RWPE2 (cell line): ENCODE measurements at regions not wholly inside any gene's neighbourhood (a gene's known extent, or its start where the extent isn't known, plus 50 kb on each side); places are given as distances from the start of the nearest gene placed in this dataset.

ENCODE experiments used
- ATAC-seq: fragments of 200-7000 bp; cut with Tn5 transposase; 3 replicates; pipeline ENCODE4 v1.9.1; 2021; ENCODE audit warnings: low read depth
- DNase-seq: peaks from one replicate; pipeline ENCODE4 v3.0.0-alpha.2; 2020; ENCODE audit warnings: low spot score
- H3K27ac ChIP-seq: fragments of 450-650 bp; 2 replicates; pipeline ENCODE4 v1.5.1; 2017; ENCODE audit warnings: mild to moderate bottlenecking; ENCODE audit not compliant: poor library complexity, severe bottlenecking
- H3K27me3 ChIP-seq: fragments of 250-450 bp; sonication (Bioruptor Pico); 2 replicates; pipeline ENCODE4 v1.5.1; 2021; ENCODE audit warnings: mild to moderate bottlenecking, moderate library complexity; ENCODE audit not compliant: insufficient read depth, poor library complexity, severe bottlenecking
- H3K36me3 ChIP-seq: fragments of 250-450 bp; sonication (Bioruptor Pico); 2 replicates; pipeline ENCODE4 v1.5.1; 2020; ENCODE audit warnings: low read depth, mild to moderate bottlenecking, moderate library complexity
- H3K4me1 ChIP-seq: fragments of 250-450 bp; sonication (Bioruptor Pico); 2 replicates; pipeline ENCODE4 v1.5.1; 2021; ENCODE audit warnings: mild to moderate bottlenecking, moderate library complexity; ENCODE audit not compliant: insufficient read depth, poor library complexity, severe bottlenecking
- H3K4me3 ChIP-seq: fragments of 250-450 bp; sonication (Bioruptor Pico); 2 replicates; pipeline ENCODE4 v1.5.1; 2021; ENCODE audit warnings: mild to moderate bottlenecking, moderate library complexity; ENCODE audit not compliant: severe bottlenecking
- H3K9me3 ChIP-seq: fragments of 250-450 bp; sonication (Bioruptor Pico); 2 replicates; pipeline ENCODE4 v1.5.1; 2021; ENCODE audit warnings: mild to moderate bottlenecking, moderate library complexity; ENCODE audit not compliant: severe bottlenecking
- CTCF ChIP-seq: fragments of 450-650 bp; IDR thresholded peaks from one replicate; pipeline ENCODE4 v1.5.1; 2017; ENCODE audit warnings: mild to moderate bottlenecking, moderate library complexity; ENCODE audit not compliant: poor library complexity, severe bottlenecking

DNA sequence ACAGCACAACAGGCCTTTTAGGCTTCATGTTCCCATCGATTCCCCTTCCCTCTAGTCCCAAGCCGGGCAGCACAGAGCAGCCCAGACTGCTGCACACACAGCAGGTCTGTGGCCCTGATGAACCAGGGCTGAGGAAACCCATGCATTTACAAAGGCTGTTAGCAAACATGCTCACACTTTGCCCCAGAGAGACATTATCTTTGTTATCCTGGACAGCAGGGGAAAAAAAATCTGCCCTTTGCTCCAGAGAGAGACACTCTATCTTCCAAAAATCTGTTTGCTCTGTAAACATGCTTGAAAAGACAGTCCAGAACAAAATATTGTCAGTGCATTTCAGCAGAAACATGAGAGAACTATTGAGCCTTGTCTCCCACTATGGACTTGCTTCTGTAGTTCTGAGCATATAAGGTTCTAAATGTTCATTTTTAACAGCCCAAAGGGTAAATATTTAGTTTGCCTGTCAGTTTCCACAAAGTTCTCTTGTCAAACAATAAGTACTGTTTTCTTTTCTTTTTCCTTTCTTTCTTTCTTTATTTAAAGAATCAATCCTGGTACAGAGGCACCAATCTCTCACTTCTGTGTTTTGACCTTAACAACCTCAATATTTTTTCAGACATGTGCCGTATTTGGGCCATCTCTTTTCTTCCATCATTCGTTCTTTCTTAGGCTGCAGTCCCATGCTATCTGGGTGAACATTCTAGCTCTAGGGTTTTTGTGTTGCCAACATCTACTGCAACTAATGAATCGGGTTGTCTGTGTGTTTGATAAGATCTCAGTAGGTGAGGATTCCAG, 468.0 kb downstream of the EPM2A start:
- DNase-seq (no peak), ATAC-seq (no peak; the same call in 2 of the 3 replicates)
- Histone ChIP-seq H3K27me3 (no peaks in the 10 kb centered on the region), H3K27ac (no peak overlapping the region), H3K4me3 (no peak overlapping the region), H3K4me1 (no peaks in the 10 kb centered on the region), H3K9me3 (no peaks in the 10 kb centered on the region), H3K36me3 (no peaks in the 10 kb centered on the region)
- TF ChIP-seq CTCF = no peak

- no peak overlapping the region for H3K4me3 ChIP-seq
- no peak overlapping the region for H3K27ac ChIP-seq
- TF ChIP-seq CTCF = no peak
- H3K4me1 ChIP-seq = no peaks in the 10 kb centered on the region
- H3K27me3 ChIP-seq = no peaks in the 10 kb centered on the region
- no peak for DNase-seq
- H3K9me3 ChIP-seq = no peaks in the 10 kb centered on the region
- H3K36me3 ChIP-seq = no peaks in the 10 kb centered on the region
- ATAC-seq = no peak
Observed at GRCh38 chr6:145270464-145270863, 464.9 kb downstream of the EPM2A start.

DNA sequence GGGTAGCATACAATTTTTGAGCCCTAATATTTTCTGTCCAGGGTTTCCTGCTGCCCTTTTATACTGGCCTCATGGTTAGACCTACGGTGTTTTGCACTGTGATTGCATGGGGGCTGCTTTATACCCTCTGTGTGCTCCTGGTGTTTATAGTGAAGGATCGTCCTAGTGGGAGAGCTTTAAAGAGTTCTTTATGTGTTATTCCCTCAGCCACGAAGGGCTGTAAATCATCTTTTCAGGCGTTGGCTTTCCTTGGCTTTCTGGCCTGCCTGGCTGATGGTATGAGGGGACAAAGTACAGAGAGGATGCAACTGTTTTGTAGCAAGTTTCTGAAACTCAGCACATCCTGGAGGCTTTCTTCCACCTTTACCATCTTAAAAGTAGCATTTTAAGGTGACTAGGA, 464.3 kb downstream of the EPM2A start:
- Histone ChIP-seq H3K9me3 (no peaks in the 10 kb centered on the region), H3K27me3 (no peaks in the 10 kb centered on the region), H3K27ac (no peak overlapping the region), H3K36me3 (no peaks in the 10 kb centered on the region), H3K4me1 (no peaks in the 10 kb centered on the region), H3K4me3 (no peak overlapping the region)
- no peak for TF ChIP-seq CTCF
- no peak for ATAC-seq
- no peak for DNase-seq

DNA sequence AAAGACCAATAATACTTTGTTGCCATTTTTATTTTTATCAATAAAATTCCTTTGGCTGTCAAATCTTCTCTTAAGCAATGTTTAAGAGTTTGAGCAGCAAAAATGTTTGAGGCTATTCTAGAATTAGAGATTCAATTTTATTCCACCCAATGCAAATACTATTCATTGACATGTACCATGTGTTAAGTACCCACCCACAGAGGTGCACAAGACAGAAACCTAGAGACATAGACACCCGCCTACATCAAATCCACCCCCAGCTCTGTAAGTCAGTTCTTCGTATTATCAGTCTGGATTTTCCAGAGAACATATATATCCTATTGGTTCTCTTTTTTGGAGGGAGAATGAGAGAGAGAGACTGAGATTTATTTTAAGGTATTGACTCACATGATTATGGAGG, 463.7 kb downstream of the EPM2A start:
- no peak for DNase-seq
- no peak for TF ChIP-seq CTCF
- H3K9me3 ChIP-seq = no peaks in the 10 kb centered on the region
- ATAC-seq = no peak
- no peaks in the 10 kb centered on the region for H3K27me3 ChIP-seq
- no peak overlapping the region for H3K4me3 ChIP-seq
- no peak overlapping the region for H3K27ac ChIP-seq
- H3K36me3 ChIP-seq = no peaks in the 10 kb centered on the region
- H3K4me1 ChIP-seq = no peaks in the 10 kb centered on the region

- DNase-seq = no peak
- no peak for ATAC-seq
Observed at GRCh38 chr6:145272246-145272645, 463.1 kb downstream of the EPM2A start.

More at GRCh38 chr6:145272246-145272645, 463.1 kb downstream of the EPM2A start:
- TF ChIP-seq CTCF = no peak
- Histone ChIP-seq H3K4me3 (no peak overlapping the region), H3K9me3 (no peaks in the 10 kb centered on the region), H3K4me1 (no peaks in the 10 kb centered on the region), H3K36me3 (no peaks in the 10 kb centered on the region), H3K27ac (no peak overlapping the region), H3K27me3 (no peaks in the 10 kb centered on the region)
